NB4 (cell line): ENCODE measurements at regions not wholly inside any gene's neighbourhood (a gene's known extent, or its start where the extent isn't known, plus 50 kb on each side); places are given as distances from the start of the nearest gene placed in this dataset.

Source experiments
- DNase-seq: peaks from one replicate; pipeline ENCODE4 v3.0.0; 2010; ENCODE audit warnings: low read depth
- H3K4me3 ChIP-seq: one replicate; pipeline ENCODE4 v1.5.1; 2011; ENCODE audit warnings: mild to moderate bottlenecking, low read depth, low read length, moderate library complexity
- CTCF ChIP-seq: IDR thresholded peaks from one replicate; pipeline ENCODE4 v1.5.1; 2012; ENCODE audit warnings: low read depth, low read length
- MAX ChIP-seq: IDR thresholded peaks from 2 replicates; pipeline ENCODE4 v1.6.1; 2011; ENCODE audit warnings: low read depth, low read length
- MYC ChIP-seq: IDR thresholded peaks from 2 replicates; pipeline ENCODE4 v1.6.1; 2011; ENCODE audit warnings: low read depth, low read length
- POLR2A ChIP-seq: IDR thresholded peaks from 2 replicates; pipeline ENCODE4 v1.6.1; 2011; ENCODE audit warnings: mild to moderate bottlenecking; ENCODE audit not compliant: insufficient read length; ENCODE audit errors: extremely low read depth

- no peak for DNase-seq
- no peak overlapping the region for H3K4me3 ChIP-seq
- TF ChIP-seq MAX (no peak), MYC (no peak), CTCF (no peak), POLR2A (no peak)
These were observed 966.3 kb upstream of the C9orf72 start for GRCh38 chr9:28539434-28540070.

- no peak for DNase-seq
- TF ChIP-seq CTCF (no peak), MAX (no peak)
- no peak overlapping the region for H3K4me3 ChIP-seq
These were observed 969.6 kb upstream of the C9orf72 start for GRCh38 chr9:28542928-28543327.

GRCh38 chr9:28547527-28547926 is 974.2 kb upstream of the C9orf72 start:
- no peak for DNase-seq
- H3K4me3 ChIP-seq: no peak overlapping the region
- no peak for TF ChIP-seq CTCF
- TF ChIP-seq POLR2A: no peak
- TF ChIP-seq MAX: no peak
- TF ChIP-seq MYC: no peak

DNA sequence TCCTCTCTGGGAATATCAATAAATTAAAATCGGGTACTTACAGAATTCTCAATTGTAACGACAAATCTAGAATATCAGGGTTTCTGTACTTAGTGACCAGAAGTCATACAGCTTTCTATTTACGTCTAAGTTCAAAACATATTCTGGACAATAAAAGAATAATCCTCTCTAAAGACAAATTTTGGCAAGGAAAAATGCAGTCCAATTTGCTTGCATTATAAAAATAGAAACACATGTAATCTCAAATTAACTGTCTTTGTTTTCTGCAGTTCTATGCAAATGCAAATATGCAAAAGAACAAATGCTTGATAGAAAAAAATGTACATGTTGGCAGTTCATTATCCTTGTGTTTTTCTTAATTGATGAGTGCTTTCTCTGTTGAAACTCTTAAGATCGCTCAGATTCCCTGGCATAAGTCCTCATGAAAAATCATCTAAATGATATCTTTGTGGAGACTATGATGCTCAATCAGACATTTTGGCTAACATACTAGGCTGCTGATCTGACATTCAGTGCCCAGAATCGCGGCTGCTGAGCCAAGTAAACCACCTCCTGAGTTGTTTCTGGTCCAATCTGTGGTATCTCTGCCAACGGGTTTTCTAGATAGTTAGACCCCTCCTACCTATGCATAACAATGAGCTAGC is 990.1 kb upstream of the C9orf72 start:
- DNase-seq: no peak
- H3K4me3 ChIP-seq: no peak overlapping the region
- TF ChIP-seq MYC: no peak
- TF ChIP-seq CTCF: no peak
- no peak for TF ChIP-seq POLR2A
- no peak for TF ChIP-seq MAX

- DNase-seq: no peak
These were observed 1010.6 kb upstream of the C9orf72 start for GRCh38 chr9:28583832-28584231.

More at GRCh38 chr9:28583832-28584231, 1010.6 kb upstream of the C9orf72 start:
- TF ChIP-seq MYC: no peak
- TF ChIP-seq POLR2A: no peak
- TF ChIP-seq MAX: no peak
- TF ChIP-seq CTCF: no peak
- H3K4me3 ChIP-seq: no peak overlapping the region
